Ascending aorta (tissue), 2 donors: ENCODE measurements at regions not wholly inside any gene's neighbourhood (a gene's known extent, or its start where the extent isn't known, plus 50 kb on each side); places are given as distances from the start of the nearest gene placed in this dataset.

Experiments
- DNase-seq, 2 donors: peaks; one replicate each; pipeline ENCODE4 v3.0.0-alpha.2; 2019; ENCODE audit warnings: low spot score in 2 of 2
- H3K27ac ChIP-seq, 2 donors: fragments of 200-600 bp; sonication (generic); one replicate each; pipeline ENCODE4 v1.5.1; 2016 to 2017; ENCODE audit warnings: mild to moderate bottlenecking in 1 of 2
- H3K27me3 ChIP-seq: fragments of 200-600 bp; sonication (generic); one replicate; pipeline ENCODE4 v1.5.1; 2017
- H3K36me3 ChIP-seq, 2 donors: fragments of 200-600 bp; sonication (generic); one replicate each; pipeline ENCODE4 v1.5.1; 2016
- H3K4me1 ChIP-seq, 2 donors: fragments of 200-600 bp; sonication (generic); one replicate each; pipeline ENCODE4 v1.5.1; 2016 to 2017; ENCODE audit warnings: mild to moderate bottlenecking in 1 of 2
- H3K4me3 ChIP-seq, 2 donors: fragments of 200-600 bp; sonication (generic); one replicate each; pipeline ENCODE4 v1.5.1; 2016 to 2017; ENCODE audit warnings: mild to moderate bottlenecking in 1 of 2
- H3K9me3 ChIP-seq, 2 donors: fragments of 200-600 bp; sonication (generic); one replicate each; pipeline ENCODE4 v1.5.1; 2016
- CTCF ChIP-seq, 3 experiments: fragments of 200-600 bp in 2 of 3; fragments of 450-650 bp in 1 of 3; sonication (generic) in 2 of 3; IDR thresholded peaks; one replicate each; pipeline ENCODE4 v1.5.1; 2016 to 2019; ENCODE audit warnings: antibody characterized with exemption in 3 of 3, mild to moderate bottlenecking in 1 of 3, moderate library complexity in 1 of 3
- intact Hi-C: fragments of 100-400 bp; cut with DNase I; formaldehyde crosslinking; loops from one replicate; pipeline ENCODE4 v1.15.1; 2023

GRCh38 chr2:186183406-186183805, 302.7 kb upstream of the ZC3H15 start:
- H3K36me3 ChIP-seq: no peaks in the 10 kb centered on the region
- H3K27me3 ChIP-seq: no peaks in the 10 kb centered on the region
- no peaks in the 10 kb centered on the region for H3K4me1 ChIP-seq
- no peaks in the 10 kb centered on the region for H3K9me3 ChIP-seq
- no peak overlapping the region for H3K27ac ChIP-seq
- no peak overlapping the region for H3K4me3 ChIP-seq
- no peak for DNase-seq
- intact Hi-C loops: no loop called here
- TF ChIP-seq CTCF (IDR thresholded peaks at IDR 0.05): no peak

DNA sequence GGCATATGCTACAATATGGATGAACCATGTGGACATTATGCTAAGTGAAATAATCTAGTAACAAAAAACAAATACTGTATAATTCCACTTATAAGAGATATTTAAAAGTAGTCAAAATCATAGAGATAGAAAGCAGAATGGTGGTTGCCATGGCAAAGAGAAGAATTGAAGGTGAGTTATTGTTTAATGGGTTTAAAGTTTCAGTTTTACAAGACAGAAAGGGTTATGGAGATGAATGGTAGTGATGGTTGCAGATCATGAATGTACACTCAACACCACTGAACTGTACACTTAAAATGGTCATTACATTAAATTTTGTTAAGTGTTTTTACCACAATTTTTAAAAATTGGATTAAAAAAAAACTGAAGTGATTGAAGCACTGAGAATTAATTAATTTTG, 298.2 kb upstream of the ZC3H15 start:
- Histone ChIP-seq H3K4me3 (no peak overlapping the region), H3K4me1 (no peaks in the 10 kb centered on the region), H3K9me3 (no peaks in the 10 kb centered on the region), H3K27me3 (no peaks in the 10 kb centered on the region), H3K27ac (no peak overlapping the region), H3K36me3 (no peaks in the 10 kb centered on the region)
- TF ChIP-seq CTCF (IDR thresholded peaks at IDR 0.05): no peak
- intact Hi-C loops: no loop called here
- DNase-seq: no peak

- TF ChIP-seq CTCF (IDR thresholded peaks at IDR 0.05): no peak
- H3K27ac ChIP-seq: no peak overlapping the region
- no peaks in the 10 kb centered on the region for H3K36me3 ChIP-seq
- intact Hi-C loops: no loop called here
- no peak overlapping the region for H3K4me3 ChIP-seq
- no peaks in the 10 kb centered on the region for H3K9me3 ChIP-seq
- H3K4me1 ChIP-seq: peaks cover 0 to 3% of the 10 kb centered on the region in 2 donors
- H3K27me3 ChIP-seq: no peaks in the 10 kb centered on the region
- no peak for DNase-seq
These were observed 296.2 kb upstream of the ZC3H15 start for GRCh38 chr2:186189816-186190215.

DNA sequence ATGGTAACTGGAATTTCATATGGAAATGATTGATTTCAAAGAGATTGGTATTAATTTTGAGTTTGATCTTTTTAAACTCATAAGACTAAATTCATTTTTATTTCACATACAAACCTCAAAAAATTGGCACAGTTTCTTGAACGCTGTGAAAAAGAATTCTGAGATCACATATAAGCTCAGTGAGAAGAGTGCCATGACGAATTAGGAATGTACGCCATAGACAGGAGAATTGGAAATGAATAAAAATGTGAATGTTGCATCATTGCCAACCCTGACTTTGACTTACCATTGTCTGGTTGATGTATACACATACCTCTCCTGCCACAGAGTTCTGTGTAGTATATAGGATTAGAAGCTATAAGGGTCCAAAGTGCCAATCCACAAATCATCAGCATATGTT, 290.4 kb upstream of the ZC3H15 start:
- Histone ChIP-seq H3K9me3 (no peaks in the 10 kb centered on the region), H3K4me3 (no peak overlapping the region), H3K4me1 (peaks cover 0 to 3% of the 10 kb centered on the region in 2 donors), H3K27ac (no peak overlapping the region), H3K27me3 (no peaks in the 10 kb centered on the region), H3K36me3 (no peaks in the 10 kb centered on the region)
- intact Hi-C loops: no loop called here
- TF ChIP-seq CTCF (IDR thresholded peaks at IDR 0.05): no peak
- DNase-seq: no peak

- Histone ChIP-seq H3K27me3 (no peaks in the 10 kb centered on the region), H3K9me3 (no peaks in the 10 kb centered on the region), H3K27ac (no peak overlapping the region), H3K4me3 (no peak overlapping the region), H3K4me1 (peaks cover 0 to 3% of the 10 kb centered on the region in 2 donors), H3K36me3 (no peaks in the 10 kb centered on the region)
- DNase-seq: no peak
- no peak for TF ChIP-seq CTCF (IDR thresholded peaks at IDR 0.05)
- intact Hi-C loops: no loop called here
These were observed 288.1 kb upstream of the ZC3H15 start for GRCh38 chr2:186197955-186198354.

GRCh38 chr2:186199029-186199428, 287.0 kb upstream of the ZC3H15 start:
- intact Hi-C loops: no loop called here
- H3K36me3 ChIP-seq: no peaks in the 10 kb centered on the region
- DNase-seq: no peak
- H3K9me3 ChIP-seq: no peaks in the 10 kb centered on the region
- H3K27me3 ChIP-seq: no peaks in the 10 kb centered on the region
- H3K4me1 ChIP-seq: no peaks in the 10 kb centered on the region
- no peak overlapping the region for H3K4me3 ChIP-seq
- no peak overlapping the region for H3K27ac ChIP-seq
- TF ChIP-seq CTCF (IDR thresholded peaks at IDR 0.05): no peak
